Endothelial cell (in vitro differentiated cells): ENCODE measurements at regions not wholly inside any gene's neighbourhood (a gene's known extent, or its start where the extent isn't known, plus 50 kb on each side); places are given as distances from the start of the nearest gene placed in this dataset.
"Not testable (repeated sequence)": the region's sequence is repeated elsewhere in the genome, so short reads cannot be mapped to it uniquely, and the experiment has no call there.

Experiments used
- DNase-seq: peaks from one replicate; pipeline ENCODE4 v3.0.0; 2021; ENCODE audit warnings: low spot score
- H3K27ac Mint-ChIP-seq: one replicate; pipeline ENCODE4 v1.8.0; 2021; ENCODE audit warnings: mixed read lengths, inconsistent platforms; ENCODE audit not compliant: unreplicated experiment
- H3K27me3 Mint-ChIP-seq: one replicate; pipeline ENCODE4 v1.8.0; 2021; ENCODE audit warnings: mild to moderate bottlenecking, moderate library complexity, mixed read lengths, inconsistent platforms; ENCODE audit not compliant: unreplicated experiment
- H3K36me3 Mint-ChIP-seq: one replicate; pipeline ENCODE4 v1.8.0; 2021; ENCODE audit warnings: mild to moderate bottlenecking, low read depth, mixed read lengths, inconsistent platforms; ENCODE audit not compliant: unreplicated experiment
- H3K4me1 Mint-ChIP-seq: one replicate; pipeline ENCODE4 v1.8.0; 2021; ENCODE audit warnings: mild to moderate bottlenecking, mixed read lengths, inconsistent platforms; ENCODE audit not compliant: unreplicated experiment
- H3K4me3 Mint-ChIP-seq: one replicate; pipeline ENCODE4 v1.8.0; 2021; ENCODE audit warnings: mild to moderate bottlenecking, mixed read lengths, inconsistent platforms; ENCODE audit not compliant: unreplicated experiment
- H3K9me3 Mint-ChIP-seq: one replicate; pipeline ENCODE4 v1.8.0; 2021; ENCODE audit warnings: mixed read lengths, inconsistent platforms; ENCODE audit not compliant: unreplicated experiment
- TF ChIP-seq, protein P1 (sequence below): fragments of 200-600 bp; sonication (generic); IDR thresholded peaks from one replicate; pipeline ENCODE4 v1.5.0; 2021; ENCODE audit warnings: antibody characterized with exemption; ENCODE audit not compliant: unreplicated experiment

DNA sequence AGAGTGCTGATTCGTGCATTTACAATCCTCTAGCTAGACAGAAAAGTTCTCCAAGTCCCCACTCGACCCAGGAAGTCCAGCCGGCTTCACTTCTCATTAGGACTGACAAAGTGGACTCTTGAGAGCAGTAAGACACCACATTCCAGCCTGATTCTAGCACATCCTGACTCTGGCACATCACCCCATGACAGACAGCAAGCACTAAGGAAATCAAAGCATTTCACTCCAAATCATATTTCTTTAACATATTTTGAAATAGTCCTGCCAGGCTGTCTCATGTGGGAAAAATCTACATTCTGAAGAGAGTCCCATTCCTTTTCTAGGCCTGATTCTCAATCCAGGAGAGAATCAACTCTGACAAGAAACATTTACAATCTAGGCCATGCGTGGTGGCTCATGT, 478.5 kb upstream of the AMELY start:
- Mint-ChIP-seq H3K4me1 (no peaks in the 10 kb centered on the region), H3K4me3 (no peak overlapping the region), H3K9me3 (peaks cover 13% of the 10 kb centered on the region), H3K27me3 (no peaks in the 10 kb centered on the region), H3K27ac (no peak overlapping the region), H3K36me3 (peaks cover 38% of the 10 kb centered on the region)
- TF ChIP-seq, protein P1, sequence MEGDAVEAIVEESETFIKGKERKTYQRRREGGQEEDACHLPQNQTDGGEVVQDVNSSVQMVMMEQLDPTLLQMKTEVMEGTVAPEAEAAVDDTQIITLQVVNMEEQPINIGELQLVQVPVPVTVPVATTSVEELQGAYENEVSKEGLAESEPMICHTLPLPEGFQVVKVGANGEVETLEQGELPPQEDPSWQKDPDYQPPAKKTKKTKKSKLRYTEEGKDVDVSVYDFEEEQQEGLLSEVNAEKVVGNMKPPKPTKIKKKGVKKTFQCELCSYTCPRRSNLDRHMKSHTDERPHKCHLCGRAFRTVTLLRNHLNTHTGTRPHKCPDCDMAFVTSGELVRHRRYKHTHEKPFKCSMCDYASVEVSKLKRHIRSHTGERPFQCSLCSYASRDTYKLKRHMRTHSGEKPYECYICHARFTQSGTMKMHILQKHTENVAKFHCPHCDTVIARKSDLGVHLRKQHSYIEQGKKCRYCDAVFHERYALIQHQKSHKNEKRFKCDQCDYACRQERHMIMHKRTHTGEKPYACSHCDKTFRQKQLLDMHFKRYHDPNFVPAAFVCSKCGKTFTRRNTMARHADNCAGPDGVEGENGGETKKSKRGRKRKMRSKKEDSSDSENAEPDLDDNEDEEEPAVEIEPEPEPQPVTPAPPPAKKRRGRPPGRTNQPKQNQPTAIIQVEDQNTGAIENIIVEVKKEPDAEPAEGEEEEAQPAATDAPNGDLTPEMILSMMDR, result no peak
- no peak for DNase-seq

DNA sequence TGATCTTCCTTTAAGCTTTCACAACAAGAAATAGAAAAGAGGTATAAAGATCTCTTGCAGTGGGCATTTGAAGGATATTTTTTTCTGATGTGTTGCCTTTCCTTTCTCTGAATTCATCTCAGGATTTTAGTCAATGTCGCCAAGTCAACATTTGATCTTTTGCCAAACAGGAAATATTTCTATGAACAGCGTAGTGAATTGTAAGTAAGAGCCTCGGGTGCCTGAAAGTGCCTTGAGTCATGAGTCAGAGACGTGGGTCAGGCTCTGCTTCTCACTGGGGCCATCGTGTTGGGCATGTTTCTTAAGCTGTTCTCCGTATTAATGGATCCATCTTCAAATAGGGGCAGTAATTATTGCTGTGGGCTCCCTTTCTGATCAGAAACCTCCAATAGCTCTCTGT, 471.4 kb upstream of the AMELY start:
- H3K4me3 Mint-ChIP-seq, result no peak overlapping the region
- peaks cover 6% of the 10 kb centered on the region for H3K4me1 Mint-ChIP-seq
- H3K27me3 Mint-ChIP-seq, result peaks cover 3% of the 10 kb centered on the region
- H3K9me3 Mint-ChIP-seq, result no peaks in the 10 kb centered on the region
- no peak overlapping the region for H3K27ac Mint-ChIP-seq
- peaks cover 13% of the 10 kb centered on the region for H3K36me3 Mint-ChIP-seq
- TF ChIP-seq, protein P1, result no peak
- DNase-seq, result no peak

DNA sequence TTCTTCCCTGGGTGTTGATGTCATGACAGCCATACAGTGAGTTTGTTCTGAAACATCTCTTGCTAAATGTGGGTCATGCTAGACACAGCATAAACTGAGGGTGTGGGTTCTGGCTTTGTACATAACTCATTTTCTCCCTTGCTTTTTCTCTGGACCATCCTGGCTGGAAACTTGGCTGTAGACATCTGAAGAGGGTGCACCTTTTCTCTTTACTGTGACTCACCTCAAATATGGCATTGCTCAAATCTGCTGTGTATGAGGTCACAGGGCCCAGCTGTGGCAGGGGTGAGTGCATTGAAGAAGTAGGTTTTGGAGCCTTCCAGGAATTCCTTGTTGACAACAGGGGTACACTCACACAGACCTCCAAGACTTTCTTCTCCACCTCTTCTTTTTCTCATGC, 465.5 kb upstream of the AMELY start:
- DNase-seq, result no peak
- Mint-ChIP-seq H3K36me3 (peaks cover 23% of the 10 kb centered on the region), H3K4me3 (no peak overlapping the region), H3K4me1 (peaks cover 6% of the 10 kb centered on the region), H3K9me3 (no peaks in the 10 kb centered on the region), H3K27ac (no peak overlapping the region), H3K27me3 (no peaks in the 10 kb centered on the region)
- TF ChIP-seq, protein P1, result no peak

DNA sequence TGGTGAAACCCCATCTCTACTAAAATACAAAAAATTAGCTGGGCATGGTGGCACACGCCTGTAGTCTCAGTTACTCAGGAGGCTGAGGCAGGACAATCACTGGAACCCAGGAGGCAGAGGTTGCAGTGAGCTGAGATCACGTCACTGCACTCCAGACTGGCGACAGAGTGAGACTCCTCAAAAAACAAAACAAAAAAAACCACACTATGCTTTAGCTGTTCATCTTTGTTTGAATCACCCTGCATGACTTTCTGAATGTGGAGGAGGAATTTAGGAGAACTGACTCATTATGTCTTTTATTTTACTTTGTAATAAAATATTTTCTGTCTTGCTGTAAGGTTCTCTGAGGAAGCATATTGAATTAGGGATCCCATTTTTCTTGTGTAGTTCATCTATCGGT, 462.9 kb upstream of the AMELY start:
- H3K9me3 Mint-ChIP-seq, result not testable (repeated sequence)

DNA sequence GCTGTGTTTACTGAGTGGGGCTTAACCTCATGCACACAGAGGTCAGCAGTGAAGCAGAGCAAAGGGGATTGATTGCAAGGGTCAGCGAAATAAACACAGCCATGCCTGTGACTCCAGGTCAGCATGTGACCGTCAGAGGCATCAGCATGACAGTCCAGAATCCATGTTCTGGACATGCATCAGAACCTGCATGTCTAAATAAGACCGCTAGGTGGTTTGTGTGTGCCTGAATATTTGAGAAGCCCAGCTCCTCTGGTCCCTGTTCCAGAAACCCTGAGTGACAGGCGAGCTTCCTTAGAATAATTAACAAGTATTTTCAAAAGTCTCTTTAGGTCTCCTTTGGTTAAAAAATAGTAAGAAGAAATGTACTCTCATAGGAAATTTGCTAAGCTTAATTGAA, 460.4 kb upstream of the AMELY start:
- not testable (repeated sequence) for H3K27ac Mint-ChIP-seq, DNase-seq, H3K4me1 Mint-ChIP-seq, H3K9me3 Mint-ChIP-seq, H3K27me3 Mint-ChIP-seq, H3K4me3 Mint-ChIP-seq
- peaks cover 21% of the 10 kb centered on the region for H3K36me3 Mint-ChIP-seq

More for the DNA sequence above, 462.9 kb upstream of the AMELY start:
- H3K36me3 Mint-ChIP-seq, result peaks cover 16% of the 10 kb centered on the region
- H3K27ac Mint-ChIP-seq, H3K4me1 Mint-ChIP-seq, H3K4me3 Mint-ChIP-seq, H3K27me3 Mint-ChIP-seq, DNase-seq: not testable (repeated sequence)

DNA sequence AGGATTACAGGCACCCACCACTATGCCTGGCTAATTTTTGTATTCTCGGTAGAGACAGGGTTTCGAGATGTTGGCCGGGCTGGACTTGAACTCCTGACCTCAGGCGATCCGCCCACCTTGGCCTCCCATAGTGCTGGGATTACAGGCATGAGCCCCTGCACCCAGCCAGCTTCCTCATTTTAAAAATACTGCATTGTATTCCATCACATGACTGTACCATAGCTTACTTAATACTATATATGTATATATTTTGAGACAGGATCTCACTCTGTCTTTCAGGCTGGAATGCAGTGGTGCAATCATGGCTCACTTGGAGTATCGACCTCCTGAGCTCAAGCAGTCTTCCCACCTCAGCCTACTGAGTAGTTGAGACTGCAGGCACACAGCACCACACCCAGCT, 459.5 kb upstream of the AMELY start:
- not testable (repeated sequence) for H3K27ac Mint-ChIP-seq, H3K27me3 Mint-ChIP-seq, H3K4me3 Mint-ChIP-seq, DNase-seq, H3K4me1 Mint-ChIP-seq, H3K9me3 Mint-ChIP-seq
- peaks cover 19% of the 10 kb centered on the region for H3K36me3 Mint-ChIP-seq

DNA sequence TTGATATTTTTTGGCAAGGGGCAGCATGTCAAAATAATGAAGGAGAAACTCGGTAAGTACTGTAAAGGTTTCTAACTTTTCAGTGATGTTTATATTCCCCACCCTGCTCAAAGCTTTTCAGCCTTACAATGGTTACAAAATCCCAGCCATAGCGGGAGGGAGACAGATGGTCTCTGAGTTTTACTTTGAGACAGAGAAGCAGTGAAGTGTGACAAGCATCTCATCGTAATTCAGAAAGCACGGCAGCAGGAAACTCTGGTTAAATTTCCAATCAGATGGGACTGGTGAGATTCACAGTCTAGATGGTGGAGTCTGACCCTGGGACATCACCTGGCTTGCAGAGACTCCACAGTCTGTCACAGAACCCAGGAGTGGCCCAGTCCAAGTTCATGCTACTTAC, 448.0 kb upstream of the AMELY start:
- H3K4me3 Mint-ChIP-seq, result no peak overlapping the region
- no peaks in the 10 kb centered on the region for H3K27me3 Mint-ChIP-seq
- peaks cover 31% of the 10 kb centered on the region for H3K36me3 Mint-ChIP-seq
- no peak for DNase-seq
- H3K27ac Mint-ChIP-seq, result no peak overlapping the region
- TF ChIP-seq, protein P1, result no peak
- no peaks in the 10 kb centered on the region for H3K9me3 Mint-ChIP-seq
- H3K4me1 Mint-ChIP-seq, result no peaks in the 10 kb centered on the region
